ENCODE measurements at regions not wholly inside any gene's neighbourhood (a gene's known extent, or its start where the extent isn't known, plus 50 kb on each side); places are given as distances from the start of the nearest gene placed in this dataset.

DNA sequence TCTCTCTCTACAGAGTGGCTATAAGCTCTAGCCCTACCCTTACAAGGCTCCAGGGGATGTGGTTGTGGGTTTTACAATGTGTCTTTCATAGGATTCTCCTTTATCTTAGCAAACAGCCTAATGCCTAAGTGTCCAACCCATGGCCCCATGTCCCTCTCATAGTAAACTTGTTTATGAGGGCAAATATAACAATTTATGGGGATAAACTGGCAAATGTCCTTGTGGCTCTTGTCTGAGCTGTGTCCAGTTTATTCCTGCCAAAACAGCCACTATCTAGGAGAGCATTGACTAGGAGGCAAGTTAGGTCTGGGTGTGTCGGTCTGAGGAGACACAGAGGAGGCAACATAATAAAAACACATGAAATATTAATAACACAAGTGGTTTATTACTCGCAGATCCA, 335.1 kb downstream of the IZUMO3 start:
- no peak for TF ChIP-seq EZH2 (IDR thresholded peaks at IDR 0.05; ENCODE audit: borderline replicate concordance, low read length)
- TF ChIP-seq, protein P1, sequence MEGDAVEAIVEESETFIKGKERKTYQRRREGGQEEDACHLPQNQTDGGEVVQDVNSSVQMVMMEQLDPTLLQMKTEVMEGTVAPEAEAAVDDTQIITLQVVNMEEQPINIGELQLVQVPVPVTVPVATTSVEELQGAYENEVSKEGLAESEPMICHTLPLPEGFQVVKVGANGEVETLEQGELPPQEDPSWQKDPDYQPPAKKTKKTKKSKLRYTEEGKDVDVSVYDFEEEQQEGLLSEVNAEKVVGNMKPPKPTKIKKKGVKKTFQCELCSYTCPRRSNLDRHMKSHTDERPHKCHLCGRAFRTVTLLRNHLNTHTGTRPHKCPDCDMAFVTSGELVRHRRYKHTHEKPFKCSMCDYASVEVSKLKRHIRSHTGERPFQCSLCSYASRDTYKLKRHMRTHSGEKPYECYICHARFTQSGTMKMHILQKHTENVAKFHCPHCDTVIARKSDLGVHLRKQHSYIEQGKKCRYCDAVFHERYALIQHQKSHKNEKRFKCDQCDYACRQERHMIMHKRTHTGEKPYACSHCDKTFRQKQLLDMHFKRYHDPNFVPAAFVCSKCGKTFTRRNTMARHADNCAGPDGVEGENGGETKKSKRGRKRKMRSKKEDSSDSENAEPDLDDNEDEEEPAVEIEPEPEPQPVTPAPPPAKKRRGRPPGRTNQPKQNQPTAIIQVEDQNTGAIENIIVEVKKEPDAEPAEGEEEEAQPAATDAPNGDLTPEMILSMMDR (conservative IDR thresholded peaks at IDR 0.05 in 1 of 2, IDR thresholded peaks at IDR 0.05 in 1 of 2; ENCODE audit: extremely low read depth in 1 of 2, insufficient read depth in 1 of 2, low read depth in 1 of 2, low read length in 2 of 2), result no peak

Measured in mammary epithelial cell (primary cell).